ENCODE measurements at regions not wholly inside any gene's neighbourhood (a gene's known extent, or its start where the extent isn't known, plus 50 kb on each side); places are given as distances from the start of the nearest gene placed in this dataset.

DNA sequence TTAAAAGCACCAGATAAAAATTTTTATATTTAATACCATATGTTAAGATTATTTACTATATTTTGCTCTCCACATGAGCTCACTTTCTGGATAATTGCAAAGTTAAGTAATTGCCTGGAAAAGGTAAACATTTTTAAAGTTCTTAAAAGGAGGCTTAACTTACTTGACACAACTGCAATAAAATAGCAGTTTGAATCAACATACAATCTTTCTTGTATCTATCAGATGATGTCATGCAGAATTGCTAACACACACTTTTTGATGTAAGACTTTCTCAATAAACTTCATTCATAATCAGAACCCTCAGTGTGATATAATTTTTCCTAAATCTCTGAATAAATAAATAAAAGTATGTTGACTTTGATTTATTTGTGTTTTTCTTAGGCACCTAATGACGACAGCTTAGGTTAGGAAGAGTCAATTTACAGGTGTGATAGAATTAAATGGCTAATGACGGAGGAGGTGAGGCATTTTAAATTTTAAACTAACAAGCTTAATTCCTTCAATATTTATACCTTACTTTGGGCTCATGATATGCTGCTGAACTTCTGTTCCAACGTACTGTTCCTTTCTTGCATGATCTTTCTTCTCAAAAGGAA lies 99.5 kb downstream of the LYPLAL1 start (continued):
- TF ChIP-seq ZNF658 (tag by site-specific recombination; IDR thresholded peaks at IDR 0.05) (no peak), HOXA7 (CRISPR knock-in tag; IDR thresholded peaks at IDR 0.05; ENCODE audit: borderline replicate concordance) (no peak), ZNF292 (tag by site-specific recombination; IDR thresholded peaks at IDR 0.05; ENCODE audit: borderline replicate concordance, low read depth) (no peak), ZNF174 (tag by site-specific recombination; IDR thresholded peaks at IDR 0.05) (peak; percentile 69; the same call in 1 of the 2 replicates), EGR2 (tag by site-specific recombination; IDR thresholded peaks at IDR 0.05; ENCODE audit: low read depth) (no peak), ZNF843 (tag by site-specific recombination; IDR thresholded peaks at IDR 0.05) (peak; percentile 97), ZNF19 (tag by site-specific recombination; IDR thresholded peaks at IDR 0.05; ENCODE audit: low read depth) (no peak), ZNF600 (tag by site-specific recombination; IDR thresholded peaks at IDR 0.05) (peak; percentile 39; the same call in 1 of the 2 replicates), ZNF24 (tag by site-specific recombination; IDR thresholded peaks at IDR 0.05) (peak; percentile 86; the same call in 1 of the 2 replicates), PRDM1 (tag by site-specific recombination; IDR thresholded peaks at IDR 0.05) (no peak), ZNF677 (tag by site-specific recombination; IDR thresholded peaks at IDR 0.05) (no peak), ZNF549 (tag by site-specific recombination; IDR thresholded peaks at IDR 0.05) (no peak), ZNF37A (tag by site-specific recombination; IDR thresholded peaks at IDR 0.05) (no peak), ZNF416 (tag by site-specific recombination; IDR thresholded peaks at IDR 0.05) (no peak), ZNF211 (tag by site-specific recombination; IDR thresholded peaks at IDR 0.05; ENCODE audit: low read depth) (no peak), ZNF560 (tag by site-specific recombination; IDR thresholded peaks at IDR 0.05; ENCODE audit: borderline replicate concordance) (no peak), ZIC2 (tag by site-specific recombination; IDR thresholded peaks at IDR 0.05) (no peak), ZNF302 (tag by site-specific recombination; IDR thresholded peaks at IDR 0.05; ENCODE audit: low read depth) (no peak), ZNF324 (tag by site-specific recombination; IDR thresholded peaks at IDR 0.05) (no peak), ZNF239 (tag by site-specific recombination; IDR thresholded peaks at IDR 0.05) (no peak), ZNF394 (tag by site-specific recombination; IDR thresholded peaks at IDR 0.05; ENCODE audit: borderline replicate concordance) (no peak; the same call in 1 of the 2 replicates), ZNF777 (tag by site-specific recombination; IDR thresholded peaks at IDR 0.05; ENCODE audit: borderline replicate concordance) (no peak), ZNF785 (tag by site-specific recombination; IDR thresholded peaks at IDR 0.05) (no peak), SCRT2 (tag by site-specific recombination; IDR thresholded peaks at IDR 0.05) (no peak), ZNF2 (tag by site-specific recombination; IDR thresholded peaks at IDR 0.05) (no peak), ZNF660 (tag by site-specific recombination; IDR thresholded peaks at IDR 0.05) (no peak), KLF16 (tag by site-specific recombination; IDR thresholded peaks at IDR 0.05) (no peak)
- TF ChIP-seq, protein P1, sequence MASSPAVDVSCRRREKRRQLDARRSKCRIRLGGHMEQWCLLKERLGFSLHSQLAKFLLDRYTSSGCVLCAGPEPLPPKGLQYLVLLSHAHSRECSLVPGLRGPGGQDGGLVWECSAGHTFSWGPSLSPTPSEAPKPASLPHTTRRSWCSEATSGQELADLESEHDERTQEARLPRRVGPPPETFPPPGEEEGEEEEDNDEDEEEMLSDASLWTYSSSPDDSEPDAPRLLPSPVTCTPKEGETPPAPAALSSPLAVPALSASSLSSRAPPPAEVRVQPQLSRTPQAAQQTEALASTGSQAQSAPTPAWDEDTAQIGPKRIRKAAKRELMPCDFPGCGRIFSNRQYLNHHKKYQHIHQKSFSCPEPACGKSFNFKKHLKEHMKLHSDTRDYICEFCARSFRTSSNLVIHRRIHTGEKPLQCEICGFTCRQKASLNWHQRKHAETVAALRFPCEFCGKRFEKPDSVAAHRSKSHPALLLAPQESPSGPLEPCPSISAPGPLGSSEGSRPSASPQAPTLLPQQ (tag by site-specific recombination; IDR thresholded peaks at IDR 0.05) = peak; percentile 54; the same call in 1 of the 2 replicates
- TF ChIP-seq, protein P2, sequence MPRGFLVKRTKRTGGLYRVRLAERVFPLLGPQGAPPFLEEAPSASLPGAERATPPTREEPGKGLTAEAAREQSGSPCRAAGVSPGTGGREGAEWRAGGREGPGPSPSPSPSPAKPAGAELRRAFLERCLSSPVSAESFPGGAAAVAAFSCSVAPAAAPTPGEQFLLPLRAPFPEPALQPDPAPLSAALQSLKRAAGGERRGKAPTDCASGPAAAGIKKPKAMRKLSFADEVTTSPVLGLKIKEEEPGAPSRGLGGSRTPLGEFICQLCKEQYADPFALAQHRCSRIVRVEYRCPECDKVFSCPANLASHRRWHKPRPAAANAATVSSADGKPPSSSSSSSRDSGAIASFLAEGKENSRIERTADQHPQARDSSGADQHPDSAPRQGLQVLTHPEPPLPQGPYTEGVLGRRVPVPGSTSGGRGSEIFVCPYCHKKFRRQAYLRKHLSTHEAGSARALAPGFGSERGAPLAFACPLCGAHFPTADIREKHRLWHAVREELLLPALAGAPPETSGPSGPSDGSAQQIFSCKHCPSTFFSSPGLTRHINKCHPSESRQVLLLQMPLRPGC (tag by site-specific recombination; IDR thresholded peaks at IDR 0.05) = peak; percentile 92
- TF ChIP-seq, protein P3, sequence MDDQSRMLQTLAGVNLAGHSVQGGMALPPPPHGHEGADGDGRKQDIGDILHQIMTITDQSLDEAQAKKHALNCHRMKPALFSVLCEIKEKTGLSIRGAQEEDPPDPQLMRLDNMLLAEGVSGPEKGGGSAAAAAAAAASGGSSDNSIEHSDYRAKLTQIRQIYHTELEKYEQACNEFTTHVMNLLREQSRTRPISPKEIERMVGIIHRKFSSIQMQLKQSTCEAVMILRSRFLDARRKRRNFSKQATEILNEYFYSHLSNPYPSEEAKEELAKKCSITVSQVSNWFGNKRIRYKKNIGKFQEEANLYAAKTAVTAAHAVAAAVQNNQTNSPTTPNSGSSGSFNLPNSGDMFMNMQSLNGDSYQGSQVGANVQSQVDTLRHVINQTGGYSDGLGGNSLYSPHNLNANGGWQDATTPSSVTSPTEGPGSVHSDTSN (CRISPR knock-in tag; IDR thresholded peaks at IDR 0.05) = no peak
- TF ChIP-seq, protein P4, sequence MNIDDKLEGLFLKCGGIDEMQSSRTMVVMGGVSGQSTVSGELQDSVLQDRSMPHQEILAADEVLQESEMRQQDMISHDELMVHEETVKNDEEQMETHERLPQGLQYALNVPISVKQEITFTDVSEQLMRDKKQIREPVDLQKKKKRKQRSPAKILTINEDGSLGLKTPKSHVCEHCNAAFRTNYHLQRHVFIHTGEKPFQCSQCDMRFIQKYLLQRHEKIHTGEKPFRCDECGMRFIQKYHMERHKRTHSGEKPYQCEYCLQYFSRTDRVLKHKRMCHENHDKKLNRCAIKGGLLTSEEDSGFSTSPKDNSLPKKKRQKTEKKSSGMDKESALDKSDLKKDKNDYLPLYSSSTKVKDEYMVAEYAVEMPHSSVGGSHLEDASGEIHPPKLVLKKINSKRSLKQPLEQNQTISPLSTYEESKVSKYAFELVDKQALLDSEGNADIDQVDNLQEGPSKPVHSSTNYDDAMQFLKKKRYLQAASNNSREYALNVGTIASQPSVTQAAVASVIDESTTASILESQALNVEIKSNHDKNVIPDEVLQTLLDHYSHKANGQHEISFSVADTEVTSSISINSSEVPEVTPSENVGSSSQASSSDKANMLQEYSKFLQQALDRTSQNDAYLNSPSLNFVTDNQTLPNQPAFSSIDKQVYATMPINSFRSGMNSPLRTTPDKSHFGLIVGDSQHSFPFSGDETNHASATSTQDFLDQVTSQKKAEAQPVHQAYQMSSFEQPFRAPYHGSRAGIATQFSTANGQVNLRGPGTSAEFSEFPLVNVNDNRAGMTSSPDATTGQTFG (tag by site-specific recombination; IDR thresholded peaks at IDR 0.05; ENCODE audit: borderline replicate concordance) = no peak
- TF ChIP-seq, protein P5, sequence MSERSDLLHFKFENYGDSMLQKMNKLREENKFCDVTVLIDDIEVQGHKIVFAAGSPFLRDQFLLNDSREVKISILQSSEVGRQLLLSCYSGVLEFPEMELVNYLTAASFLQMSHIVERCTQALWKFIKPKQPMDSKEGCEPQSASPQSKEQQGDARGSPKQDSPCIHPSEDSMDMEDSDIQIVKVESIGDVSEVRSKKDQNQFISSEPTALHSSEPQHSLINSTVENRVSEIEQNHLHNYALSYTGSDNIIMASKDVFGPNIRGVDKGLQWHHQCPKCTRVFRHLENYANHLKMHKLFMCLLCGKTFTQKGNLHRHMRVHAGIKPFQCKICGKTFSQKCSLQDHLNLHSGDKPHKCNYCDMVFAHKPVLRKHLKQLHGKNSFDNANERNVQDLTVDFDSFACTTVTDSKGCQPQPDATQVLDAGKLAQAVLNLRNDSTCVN (tag by site-specific recombination; optimal IDR thresholded peaks at IDR 0.05) = no peak
